Endothelial cell of umbilical vein (primary cell): ENCODE measurements at regions not wholly inside any gene's neighbourhood (a gene's known extent, or its start where the extent isn't known, plus 50 kb on each side); places are given as distances from the start of the nearest gene placed in this dataset.

Experiments
- BruUV-seq: library from RNA; stranded (reverse); fragments of 400-500 nt; replicated peaks from 2 replicates; lab custom pipeline; 2021; lab: Mats Ljungman, UMichigan
- CTCF ChIA-PET: fragments of 300-600, 350-600 bp; sonication (Branson Sonifier 250); formaldehyde crosslinking; loops from one replicate; lab custom pipeline; 2021; ENCODE audit warnings: antibody characterized with exemption, inconsistent platforms; lab: Charles Lee
- POLR2A ChIA-PET: fragments of 300-600, 350-600 bp; sonication (Branson Sonifier 250); formaldehyde crosslinking; loops from one replicate; lab custom pipeline; 2021; ENCODE audit warnings: antibody characterized with exemption, inconsistent platforms; lab: Charles Lee
- DNase-seq: peaks from one replicate; pipeline ENCODE4 v3.0.0-alpha.2; 2011; ENCODE audit warnings: low read depth, low spot score
- FAIRE-seq: peaks from 2 replicates; lab custom pipeline; 2011; peaks lifted over from hg19 to GRCh38; lab: Jason Lieb, UNC
- H2AFZ ChIP-seq: 2 replicates; pipeline ENCODE4 v1.6.0; 2012; ENCODE audit warnings: low read depth, low read length, control low read depth, inconsistent platforms
- H3K27ac ChIP-seq: 2 replicates; pipeline ENCODE4 v1.5.1; 2011; ENCODE audit warnings: low read depth, mild to moderate bottlenecking, control low read depth, low read length, moderate library complexity; ENCODE audit not compliant: insufficient read depth
- H3K27me3 ChIP-seq, 2 experiments: 2 replicates each; pipeline versions ENCODE4 v1.6.0 to v1.6.1; 2011; ENCODE audit warnings: low read length in 2 of 2, mixed read lengths in 1 of 2; ENCODE audit not compliant: control insufficient read depth in 2 of 2, insufficient read depth in 2 of 2
- H3K36me3 ChIP-seq, 2 experiments: 2 replicates in 1 of 2; 3 replicates in 1 of 2; pipeline ENCODE4 v1.5.1; 2011; ENCODE audit warnings: low read length in 2 of 2, mild to moderate bottlenecking in 1 of 2, moderate library complexity in 1 of 2; ENCODE audit not compliant: control insufficient read depth in 2 of 2, insufficient read depth in 2 of 2; ENCODE audit errors: extremely low read depth in 1 of 2
- H3K4me1 ChIP-seq: 3 replicates; pipeline ENCODE4 v1.5.1; 2011; ENCODE audit warnings: mild to moderate bottlenecking, low read length; ENCODE audit not compliant: control insufficient read depth, insufficient read depth; ENCODE audit errors: extremely low read depth
- H3K4me2 ChIP-seq: 2 replicates; pipeline ENCODE4 v1.6.1; 2011; ENCODE audit warnings: low read length, control low read depth, mixed read lengths; ENCODE audit not compliant: insufficient read depth
- H3K4me3 ChIP-seq, 3 experiments: fragments of 200-600 bp in 1 of 3; sonication (generic), shearing (Covaris generic) in 1 of 3; replicated peaks in 1 of 3; 2 replicates each; pipeline ENCODE4 v1.5.1; 2011 to 2016; ENCODE audit warnings: control low read depth in 3 of 3, low read length in 3 of 3, mild to moderate bottlenecking in 2 of 3, inconsistent platforms in 1 of 3, low read depth in 1 of 3, moderate library complexity in 1 of 3; ENCODE audit not compliant: insufficient read depth in 1 of 3
- H3K79me2 ChIP-seq: 2 replicates; pipeline ENCODE4 v1.6.0; 2012; ENCODE audit warnings: low read length, inconsistent platforms; ENCODE audit not compliant: control insufficient read depth, insufficient read depth
- H3K9ac ChIP-seq: replicated peaks from 2 replicates; pipeline ENCODE3; 2011; ENCODE audit warnings: low read length, control low read depth; ENCODE audit not compliant: insufficient read depth; ENCODE audit errors: extremely low read depth
- H3K9me1 ChIP-seq: replicated peaks from 3 replicates; pipeline ENCODE4 v1.6.0; 2011; ENCODE audit warnings: mild to moderate bottlenecking, low read length; ENCODE audit not compliant: control insufficient read depth, insufficient read depth; ENCODE audit errors: extremely low read depth
- H3K9me3 ChIP-seq: replicated peaks from 2 replicates; pipeline ENCODE4 v1.5.1; 2012; ENCODE audit warnings: low read length, inconsistent platforms; ENCODE audit not compliant: control insufficient read depth, insufficient read depth
- H4K20me1 ChIP-seq: replicated peaks from 2 replicates; pipeline ENCODE3; 2011; ENCODE audit warnings: mild to moderate bottlenecking, low read length; ENCODE audit not compliant: control insufficient read depth, insufficient read depth; ENCODE audit errors: extremely low read depth
- CTCF ChIP-seq, 2 donors: IDR thresholded peaks; 1 replicate in 1 of 2; 2 replicates in 1 of 2; pipeline ENCODE4 v1.5.1; 2011; ENCODE audit warnings: low read length in 2 of 2, mild to moderate bottlenecking in 2 of 2, moderate library complexity in 2 of 2, control low read depth in 1 of 2, inconsistent platforms in 1 of 2, low read depth in 1 of 2; ENCODE audit not compliant: insufficient read depth in 1 of 2; ENCODE audit errors: extremely low read depth in 1 of 2
- EZH2 ChIP-seq: IDR thresholded peaks from 2 replicates; pipeline ENCODE4 v1.6.1; 2012; ENCODE audit warnings: borderline replicate concordance, low read depth, mild to moderate bottlenecking, moderate library complexity, low read length, inconsistent platforms; ENCODE audit not compliant: severe bottlenecking
- FOS ChIP-seq: IDR thresholded peaks from 2 replicates; pipeline ENCODE4 v1.6.1; 2011; ENCODE audit warnings: mild to moderate bottlenecking, low read length, moderate library complexity, borderline replicate concordance; ENCODE audit not compliant: insufficient read depth
- GATA2 ChIP-seq: IDR thresholded peaks from 2 replicates; pipeline ENCODE4 v1.7.0; 2011; ENCODE audit warnings: low read depth, mild to moderate bottlenecking, moderate library complexity, mixed read lengths, low read length; ENCODE audit not compliant: insufficient read length, insufficient read depth
- JUN ChIP-seq: IDR thresholded peaks from 2 replicates; pipeline ENCODE4 v1.6.1; 2011; ENCODE audit warnings: borderline replicate concordance, low read depth; ENCODE audit not compliant: insufficient read length, insufficient read depth
- MAX ChIP-seq: IDR thresholded peaks from 2 replicates; pipeline ENCODE4 v1.6.1; 2011; ENCODE audit not compliant: insufficient read depth, insufficient read length
- MYC ChIP-seq: IDR thresholded peaks from one replicate; pipeline ENCODE4 v1.6.1; 2011; ENCODE audit warnings: mild to moderate bottlenecking, low read depth, low read length
- POLR2A ChIP-seq: IDR thresholded peaks from 2 replicates; pipeline ENCODE4 v1.6.1; 2012; ENCODE audit warnings: low read depth, mild to moderate bottlenecking, control low read depth, low read length
- POLR2AphosphoS5 ChIP-seq: IDR thresholded peaks from 2 replicates; pipeline ENCODE4 v1.6.1; 2012; ENCODE audit warnings: low read depth, mild to moderate bottlenecking, control low read depth, low read length, moderate library complexity; ENCODE audit not compliant: insufficient read depth
- dilution Hi-C: fragments of 300-500 bp; cut with MboI; formaldehyde crosslinking; loops from one replicate; pipeline ENCODE4 v1.15.0; 2019; ENCODE audit warnings: low sequenced_read_pairs; ENCODE audit not compliant: extremely low pct_ligation_motif_present
- intact Hi-C: fragments of 100-400 bp; cut with micrococcal nuclease; formaldehyde crosslinking; loops from one replicate; pipeline ENCODE4 v1.10.0; 2022

GRCh38 chr20:7822772-7823171 lies 117.5 kb downstream of the HAO1 start:
- Histone ChIP-seq H4K20me1 (no peaks in the 10 kb centered on the region), H3K36me3 (no peaks in the 10 kb centered on the region), H3K4me3 (no peak overlapping the region), H3K27ac (no peak overlapping the region), H2AFZ (no peak overlapping the region), H3K79me2 (no peaks in the 10 kb centered on the region), H3K9me3 (no peaks in the 10 kb centered on the region), H3K27me3 (no peaks in the 10 kb centered on the region), H3K9me1 (no peaks in the 10 kb centered on the region), H3K4me2 (no peak overlapping the region), H3K9ac (no peak overlapping the region), H3K4me1 (no peaks in the 10 kb centered on the region)
- DNase-seq = no peak
- ChIA-PET POLR2A (no interaction called here), CTCF (no interaction called here)
- dilution Hi-C loops (no loop called here), intact Hi-C loops (no loop called here)
- no TSS peak for BruUV-seq
- TF ChIP-seq MAX = no peak
- no peak for TF ChIP-seq FOS
- no peak for TF ChIP-seq GATA2
- TF ChIP-seq POLR2A = no peak
- TF ChIP-seq POLR2AphosphoS5 = no peak
- TF ChIP-seq JUN = no peak
- TF ChIP-seq EZH2 = no peak
- no peak for TF ChIP-seq MYC
- TF ChIP-seq CTCF (IDR thresholded peaks at IDR 0.05; ENCODE audit: extremely low read depth in 1 of 2, insufficient read depth in 1 of 2, low read depth in 1 of 2, low read length in 2 of 2) = no peak
- FAIRE-seq = no peak
